LNCAP (cell line): ENCODE measurements at regions not wholly inside any gene's neighbourhood (a gene's known extent, or its start where the extent isn't known, plus 50 kb on each side); places are given as distances from the start of the nearest gene placed in this dataset.

Source experiments
- TF ChIP-seq, protein P1 (sequence below): fragments of 450-650 bp; IDR thresholded peaks from 2 replicates; pipeline ENCODE4 v1.5.1; 2017; ENCODE audit warnings: mild to moderate bottlenecking

DNA sequence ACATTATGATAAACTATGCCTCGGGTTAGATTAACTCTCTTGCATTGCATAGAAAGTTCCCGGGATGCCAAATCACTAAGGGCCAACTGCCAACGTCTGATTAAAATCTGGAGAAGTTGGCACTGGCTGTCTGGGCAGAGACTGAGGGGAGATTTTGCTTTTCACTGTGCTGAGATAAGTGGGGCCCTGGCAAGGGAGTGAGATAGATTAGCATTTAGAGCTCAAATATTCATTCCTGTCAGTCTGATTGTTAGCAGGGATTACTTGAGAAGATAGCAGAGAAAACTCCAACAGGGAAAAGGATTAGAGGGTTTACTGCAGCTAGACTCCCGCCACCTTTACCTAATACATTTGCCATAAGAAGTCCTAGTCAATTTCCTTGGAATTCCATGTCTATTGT lies 714.1 kb upstream of the CHRM3 start:
- TF ChIP-seq, protein P1, sequence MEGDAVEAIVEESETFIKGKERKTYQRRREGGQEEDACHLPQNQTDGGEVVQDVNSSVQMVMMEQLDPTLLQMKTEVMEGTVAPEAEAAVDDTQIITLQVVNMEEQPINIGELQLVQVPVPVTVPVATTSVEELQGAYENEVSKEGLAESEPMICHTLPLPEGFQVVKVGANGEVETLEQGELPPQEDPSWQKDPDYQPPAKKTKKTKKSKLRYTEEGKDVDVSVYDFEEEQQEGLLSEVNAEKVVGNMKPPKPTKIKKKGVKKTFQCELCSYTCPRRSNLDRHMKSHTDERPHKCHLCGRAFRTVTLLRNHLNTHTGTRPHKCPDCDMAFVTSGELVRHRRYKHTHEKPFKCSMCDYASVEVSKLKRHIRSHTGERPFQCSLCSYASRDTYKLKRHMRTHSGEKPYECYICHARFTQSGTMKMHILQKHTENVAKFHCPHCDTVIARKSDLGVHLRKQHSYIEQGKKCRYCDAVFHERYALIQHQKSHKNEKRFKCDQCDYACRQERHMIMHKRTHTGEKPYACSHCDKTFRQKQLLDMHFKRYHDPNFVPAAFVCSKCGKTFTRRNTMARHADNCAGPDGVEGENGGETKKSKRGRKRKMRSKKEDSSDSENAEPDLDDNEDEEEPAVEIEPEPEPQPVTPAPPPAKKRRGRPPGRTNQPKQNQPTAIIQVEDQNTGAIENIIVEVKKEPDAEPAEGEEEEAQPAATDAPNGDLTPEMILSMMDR = no peak

DNA sequence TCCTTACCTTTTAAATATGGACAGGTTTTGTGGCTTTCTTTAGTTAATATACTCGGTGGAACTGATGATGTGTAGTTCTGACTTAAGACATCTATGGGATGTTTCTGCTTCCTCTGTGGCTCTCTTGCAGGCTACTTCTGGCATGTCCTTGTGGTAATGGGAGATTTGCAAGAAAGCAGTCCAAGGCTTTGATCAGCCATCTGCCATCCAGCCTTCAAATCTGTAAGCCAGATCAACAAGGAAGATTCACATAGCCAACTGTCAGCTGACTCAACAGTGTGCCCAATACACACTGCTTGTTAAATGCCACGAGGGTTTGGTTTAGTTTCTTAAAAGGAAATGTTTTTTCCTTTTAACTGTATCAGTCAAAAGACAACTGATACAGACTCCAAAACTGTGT lies 722.2 kb upstream of the CHRM3 start:
- TF ChIP-seq, protein P1 = no peak

DNA sequence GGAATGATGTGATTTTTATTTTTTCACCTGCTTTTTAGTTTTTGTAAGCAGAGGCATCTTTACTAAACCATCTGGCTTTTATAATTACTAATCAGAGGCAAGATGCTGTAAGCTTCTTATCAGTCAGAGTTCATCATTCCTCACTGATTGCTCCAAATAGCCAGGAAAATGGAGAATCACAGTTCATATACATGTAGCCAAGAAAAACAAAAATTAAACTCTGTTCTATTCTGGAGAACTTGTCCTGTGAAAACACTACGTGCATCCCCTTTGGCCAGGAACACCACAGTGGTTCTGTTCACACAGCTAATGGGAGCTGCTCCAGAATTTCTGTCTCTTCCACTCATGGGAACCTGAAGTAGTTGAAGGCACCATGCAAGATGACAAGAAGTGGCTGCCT lies 725.5 kb upstream of the CHRM3 start:
- TF ChIP-seq, protein P1 = no peak

DNA sequence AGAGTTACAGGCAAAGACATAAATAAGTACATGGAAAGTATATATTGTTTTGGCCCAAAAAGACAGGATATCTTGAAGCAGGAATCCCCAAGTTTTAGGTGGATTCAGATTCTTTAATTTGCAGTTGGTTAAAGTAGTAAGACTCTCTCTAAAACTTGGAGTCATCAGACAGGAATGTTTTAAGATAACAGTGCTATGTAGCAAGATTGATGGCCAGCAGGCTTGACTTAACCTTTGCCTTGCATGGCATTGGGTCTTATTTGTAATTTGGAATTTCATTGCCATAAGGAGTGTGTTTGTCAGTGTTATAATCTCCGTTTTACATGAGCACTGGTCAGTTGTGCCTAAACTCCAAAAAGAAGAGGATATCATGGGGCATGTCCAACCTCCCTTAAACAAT lies 727.6 kb upstream of the CHRM3 start:
- TF ChIP-seq, protein P1 = no peak

DNA sequence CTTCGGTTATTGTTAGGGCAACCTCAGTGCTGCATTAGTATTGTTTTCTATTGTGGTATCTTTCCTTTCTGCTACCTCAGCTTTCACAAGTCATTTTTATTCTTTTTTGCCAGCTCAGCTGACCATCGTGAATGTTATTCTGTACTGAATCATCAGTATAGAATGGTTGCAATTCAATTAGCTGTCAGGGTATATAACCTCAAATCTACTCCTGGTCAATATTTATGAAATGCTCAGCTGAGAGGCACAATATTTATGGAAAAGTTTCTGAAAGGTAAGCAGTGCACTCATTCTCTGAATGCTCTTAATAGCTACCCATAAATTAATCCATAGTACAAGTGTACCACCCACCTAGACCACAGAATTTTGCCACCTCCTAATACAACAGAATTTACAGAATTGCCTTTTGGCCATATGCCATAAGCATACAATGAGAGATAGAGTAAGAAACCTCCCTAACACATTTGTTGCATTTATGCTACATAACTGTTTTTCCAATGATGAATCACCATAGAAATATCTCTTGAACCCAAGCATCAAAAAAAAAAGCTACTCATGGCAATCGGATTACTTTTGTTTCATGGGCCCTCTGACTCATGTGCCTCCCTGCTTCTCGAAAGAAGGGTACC lies 732.6 kb upstream of the CHRM3 start:
- TF ChIP-seq, protein P1 = no peak

DNA sequence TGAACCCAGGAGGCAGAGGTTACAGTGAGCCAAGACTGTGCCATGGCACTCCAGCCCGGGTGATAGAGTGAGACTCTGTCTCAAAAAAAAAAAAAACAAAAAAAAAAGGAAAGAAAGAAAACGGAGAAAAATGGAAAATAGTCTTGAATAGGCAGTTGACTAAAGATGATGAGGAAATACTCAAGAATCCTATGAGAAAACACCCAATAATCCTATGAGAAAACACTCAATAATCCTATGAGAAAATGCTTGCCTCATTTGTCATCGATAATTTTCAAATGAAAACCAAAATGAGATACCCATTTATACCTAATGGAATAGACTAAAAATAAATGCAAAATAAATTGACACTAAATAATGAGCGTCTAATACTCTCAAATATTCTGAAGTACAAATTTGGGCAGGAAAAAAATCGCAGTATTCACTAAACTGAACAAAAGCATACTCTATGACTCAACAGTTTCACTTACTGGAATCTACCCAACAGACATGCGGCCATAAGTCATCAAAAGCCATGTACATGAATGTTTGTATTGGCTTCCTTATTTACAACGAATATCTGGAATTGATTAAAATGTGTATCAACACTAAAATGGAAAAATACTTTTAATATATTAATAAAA lies 733.9 kb upstream of the CHRM3 start:
- TF ChIP-seq, protein P1 = no peak

DNA sequence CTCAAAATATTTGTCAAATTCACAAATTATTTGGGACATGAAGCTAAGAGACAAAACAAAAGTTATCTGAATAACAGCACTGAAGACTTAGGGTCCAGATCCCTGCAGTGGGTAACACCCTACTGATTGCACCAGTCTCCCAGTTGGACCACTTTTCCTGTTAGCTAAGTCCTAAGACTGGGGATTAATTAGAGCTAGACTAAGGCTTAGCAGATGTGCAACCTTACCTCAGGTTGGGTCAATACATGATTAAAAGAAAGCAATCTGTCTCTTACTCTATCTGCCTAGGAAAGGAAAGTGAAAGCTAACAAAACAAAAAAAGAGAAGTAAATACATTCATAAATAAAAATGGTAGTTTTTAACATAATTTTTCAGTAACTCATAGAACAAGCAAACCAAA lies 737.2 kb upstream of the CHRM3 start:
- TF ChIP-seq, protein P1 = no peak
